B cell (primary cell): ENCODE measurements at regions not wholly inside any gene's neighbourhood (a gene's known extent, or its start where the extent isn't known, plus 50 kb on each side); places are given as distances from the start of the nearest gene placed in this dataset.

Source experiments
- CTCF ChIP-seq: fragments of 200-600 bp; IDR thresholded peaks from one replicate; pipeline ENCODE4 v1.8.0; 2022; ENCODE audit warnings: antibody characterized with exemption, mild to moderate bottlenecking
- EZH2 ChIP-seq: IDR thresholded peaks from 2 replicates; pipeline ENCODE4 v1.6.1; 2012; ENCODE audit warnings: borderline replicate concordance, low read depth, mild to moderate bottlenecking, moderate library complexity, low read length; ENCODE audit not compliant: insufficient read depth, poor library complexity, severe bottlenecking

DNA sequence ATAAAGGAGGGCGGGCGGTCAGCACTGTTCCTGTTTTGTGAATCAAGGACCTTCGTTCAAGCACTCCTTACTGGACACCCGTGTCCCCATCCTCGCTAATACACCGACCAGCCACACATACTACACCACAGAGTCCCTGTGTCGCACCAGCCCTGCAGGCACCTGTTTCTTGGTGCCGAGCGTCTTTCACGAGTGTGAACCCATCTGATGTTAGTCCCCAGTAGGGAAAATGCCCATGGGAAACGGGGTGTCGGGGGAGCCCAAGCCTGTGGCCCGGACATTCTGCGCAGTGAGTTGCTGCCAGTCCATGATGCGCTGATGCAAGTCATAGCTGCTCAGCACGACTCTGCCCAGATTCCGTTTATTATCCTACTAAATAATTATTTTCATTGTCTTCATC, 74.7 kb downstream of the TTLL2 start:
- no peak for TF ChIP-seq CTCF
- no peak for TF ChIP-seq EZH2
